ENCODE measurements at regions not wholly inside any gene's neighbourhood (a gene's known extent, or its start where the extent isn't known, plus 50 kb on each side); places are given as distances from the start of the nearest gene placed in this dataset.

DNA sequence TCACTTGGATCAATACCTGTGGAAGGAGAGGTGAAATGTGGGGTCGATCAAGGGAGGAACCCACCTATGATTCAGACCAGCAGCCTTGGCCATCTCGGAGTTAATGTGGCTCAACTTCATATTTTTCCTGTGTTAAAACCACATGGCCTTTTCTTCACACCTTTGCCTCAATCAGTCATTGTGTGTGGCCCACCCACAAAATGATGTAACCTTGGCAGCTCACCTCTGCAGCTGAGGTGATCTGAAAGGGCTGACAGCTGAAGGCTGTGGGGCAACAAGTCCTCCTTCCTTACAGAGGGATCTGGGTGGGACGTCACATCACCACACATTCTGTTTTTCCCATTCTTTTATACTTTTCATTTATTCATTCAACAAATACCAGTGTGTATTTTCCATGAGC, 357.1 kb upstream of the HSF2 start:
- TF ChIP-seq EZH2 (IDR thresholded peaks at IDR 0.05; ENCODE audit: insufficient read depth, poor library complexity, severe bottlenecking) = no peak
- no peak for TF ChIP-seq EZH2phosphoT487 (IDR thresholded peaks at IDR 0.05; ENCODE audit: insufficient read depth, low read depth)
